ENCODE measurements at regions not wholly inside any gene's neighbourhood (a gene's known extent, or its start where the extent isn't known, plus 50 kb on each side); places are given as distances from the start of the nearest gene placed in this dataset.

GRCh38 chr9:99537996-99538395, 283.7 kb upstream of the NR4A3 start:
- TF ChIP-seq CTCF (IDR thresholded peaks at IDR 0.05; ENCODE audit: borderline replicate concordance, extremely low read depth, low read length, poor library complexity, severe bottlenecking) (no peak), EZH2 (IDR thresholded peaks at IDR 0.05; ENCODE audit: borderline replicate concordance, low read depth, low read length, severe bottlenecking) (no peak)

Data from DND-41 (cell line).